Activated CD8-positive, alpha-beta memory T cell treated with anti-CD3 and anti-CD28 coated beads for 36 hours (primary cell): ENCODE measurements at regions not wholly inside any gene's neighbourhood (a gene's known extent, or its start where the extent isn't known, plus 50 kb on each side); places are given as distances from the start of the nearest gene placed in this dataset.

Source experiments
- CTCF ChIA-PET: fragments of 350-600 bp; sonication (Branson Sonifier 250); formaldehyde crosslinking; loops from one replicate; lab custom pipeline; 2021; ENCODE audit warnings: antibody characterized with exemption; lab: Charles Lee
- POLR2A ChIA-PET: fragments of 350-600 bp; sonication (Branson Sonifier 250); formaldehyde crosslinking; loops from one replicate; lab custom pipeline; 2021; ENCODE audit warnings: antibody characterized with exemption; lab: Charles Lee

GRCh38 chr12:113664224-113664681 is 192.6 kb upstream of the LHX5 start:
- ChIA-PET POLR2A (no interaction called here), CTCF (no interaction called here)

GRCh38 chr12:113663396-113663795 is 191.7 kb upstream of the LHX5 start:
- POLR2A ChIA-PET, result no interaction called here
- CTCF ChIA-PET, result no interaction called here

GRCh38 chr12:113660936-113661335 is 189.3 kb upstream of the LHX5 start:
- ChIA-PET POLR2A (no interaction called here), CTCF (no interaction called here)

- CTCF ChIA-PET, result no interaction called here
- POLR2A ChIA-PET, result no interaction called here
These were observed 187.7 kb upstream of the LHX5 start for GRCh38 chr12:113659416-113659815.

GRCh38 chr12:113659015-113659414 is 187.3 kb upstream of the LHX5 start:
- POLR2A ChIA-PET, result no interaction called here
- CTCF ChIA-PET, result no interaction called here

- ChIA-PET POLR2A (no interaction called here), CTCF (no interaction called here)
These were observed 186.5 kb upstream of the LHX5 start for GRCh38 chr12:113658006-113658655.

- ChIA-PET CTCF (no interaction called here), POLR2A (no interaction called here)
These were observed 184.2 kb upstream of the LHX5 start for GRCh38 chr12:113655919-113656318.

- ChIA-PET POLR2A (no interaction called here), CTCF (no interaction called here)
These were observed 183.8 kb upstream of the LHX5 start for GRCh38 chr12:113655479-113655878.

- CTCF ChIA-PET, result no interaction called here
- POLR2A ChIA-PET, result no interaction called here
These were observed 180.0 kb upstream of the LHX5 start for GRCh38 chr12:113651662-113652061.

- ChIA-PET CTCF (no interaction called here), POLR2A (no interaction called here)
These were observed 178.8 kb upstream of the LHX5 start for GRCh38 chr12:113650476-113650875.

- POLR2A ChIA-PET, result no interaction called here
- CTCF ChIA-PET, result no interaction called here
These were observed 177.7 kb upstream of the LHX5 start for GRCh38 chr12:113649256-113649830.

- ChIA-PET POLR2A (no interaction called here), CTCF (no interaction called here)
These were observed 175.4 kb upstream of the LHX5 start for GRCh38 chr12:113647048-113647447.

- CTCF ChIA-PET, result no interaction called here
- POLR2A ChIA-PET, result no interaction called here
These were observed 173.9 kb upstream of the LHX5 start for GRCh38 chr12:113645603-113646002.

GRCh38 chr12:113645183-113645582 is 173.5 kb upstream of the LHX5 start:
- ChIA-PET POLR2A (no interaction called here), CTCF (no interaction called here)

GRCh38 chr12:113643177-113643974 is 171.7 kb upstream of the LHX5 start:
- ChIA-PET CTCF (no interaction called here), POLR2A (no interaction called here)

GRCh38 chr12:113642672-113643071 is 171.0 kb upstream of the LHX5 start:
- ChIA-PET POLR2A (no interaction called here), CTCF (no interaction called here)

GRCh38 chr12:113642216-113642615 is 170.5 kb upstream of the LHX5 start:
- CTCF ChIA-PET, result no interaction called here
- POLR2A ChIA-PET, result no interaction called here

GRCh38 chr12:113641426-113642030 is 169.9 kb upstream of the LHX5 start:
- ChIA-PET CTCF (no interaction called here), POLR2A (no interaction called here)

- ChIA-PET POLR2A (no interaction called here), CTCF (no interaction called here)
These were observed 169.2 kb upstream of the LHX5 start for GRCh38 chr12:113640837-113641236.

GRCh38 chr12:113639474-113639873 is 167.8 kb upstream of the LHX5 start:
- ChIA-PET POLR2A (no interaction called here), CTCF (no interaction called here)

GRCh38 chr12:113638460-113638775 is 166.7 kb upstream of the LHX5 start:
- CTCF ChIA-PET, result no interaction called here
- POLR2A ChIA-PET, result no interaction called here
